ENCODE measurements at regions not wholly inside any gene's neighbourhood (a gene's known extent, or its start where the extent isn't known, plus 50 kb on each side); places are given as distances from the start of the nearest gene placed in this dataset.
"Not testable (repeated sequence)": the region's sequence is repeated elsewhere in the genome, so short reads cannot be mapped to it uniquely, and the experiment has no call there.

DNA sequence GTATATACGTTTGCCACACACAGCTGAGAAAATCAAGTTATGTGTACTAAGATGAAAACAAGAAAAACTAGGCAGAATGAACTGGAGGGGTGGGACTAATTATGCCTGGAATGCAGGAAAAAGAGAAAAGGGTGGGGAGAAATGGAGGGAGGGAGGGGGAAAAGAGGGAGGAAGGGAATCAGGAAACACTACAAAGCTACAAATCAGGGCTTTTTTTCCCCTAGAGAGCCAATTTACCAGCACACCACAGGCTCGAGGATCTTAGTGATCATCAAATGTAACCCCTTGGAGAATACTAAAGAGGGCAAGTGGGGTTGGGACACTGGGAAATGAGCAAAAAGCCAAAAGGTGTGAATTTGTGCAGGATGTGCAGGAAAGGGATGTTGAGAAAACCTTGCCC is 451.9 kb downstream of the SMARCA1 start:
- DNase-seq = no peak

DNA sequence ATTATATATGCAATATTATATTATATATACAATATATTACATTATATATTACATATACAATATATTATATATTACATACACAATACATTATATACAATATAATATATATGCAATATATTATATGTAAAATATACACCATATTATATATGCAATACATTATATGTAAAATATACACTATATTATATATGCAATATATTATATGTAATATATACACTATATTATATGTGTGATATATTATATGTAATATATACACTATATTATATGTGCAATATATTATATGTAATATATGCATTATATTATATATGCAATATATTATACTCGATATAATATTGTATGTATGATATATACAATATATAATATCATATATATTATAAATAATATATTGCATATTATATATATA is 457.4 kb downstream of the SMARCA1 start:
- DNase-seq = no peak

GRCh38 chrX:129058405-129058804 is 464.9 kb downstream of the SMARCA1 start:
- no peak for DNase-seq

GRCh38 chrX:129043138-129043537 is 480.2 kb downstream of the SMARCA1 start:
- DNase-seq = no peak

- no peak for DNase-seq
These were observed 482.0 kb downstream of the SMARCA1 start for GRCh38 chrX:129041319-129041718.

- DNase-seq = no peak
These were observed 483.2 kb downstream of the SMARCA1 start for GRCh38 chrX:129040124-129040523.

GRCh38 chrX:129039176-129039575 is 484.1 kb downstream of the SMARCA1 start:
- DNase-seq = no peak

DNA sequence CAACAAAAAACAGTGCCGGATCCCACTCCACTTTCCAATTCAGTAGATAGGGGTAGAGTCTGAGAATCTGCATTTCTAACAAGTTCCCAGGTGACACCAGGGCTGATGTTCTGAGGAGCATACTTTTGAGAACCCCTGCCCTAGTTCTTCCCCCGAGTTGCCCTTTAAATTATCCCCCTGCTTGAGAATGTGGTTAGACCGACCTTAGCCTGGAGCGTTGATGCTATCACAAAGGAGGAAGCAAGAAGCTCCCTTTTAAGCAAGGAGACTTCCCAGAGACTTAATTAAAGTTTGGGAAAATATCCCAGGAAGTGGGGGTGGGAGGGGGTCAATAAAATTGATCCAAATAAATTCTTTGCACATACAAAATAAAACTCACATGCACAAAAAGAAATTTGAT is 485.9 kb downstream of the SMARCA1 start:
- no peak for DNase-seq

DNA sequence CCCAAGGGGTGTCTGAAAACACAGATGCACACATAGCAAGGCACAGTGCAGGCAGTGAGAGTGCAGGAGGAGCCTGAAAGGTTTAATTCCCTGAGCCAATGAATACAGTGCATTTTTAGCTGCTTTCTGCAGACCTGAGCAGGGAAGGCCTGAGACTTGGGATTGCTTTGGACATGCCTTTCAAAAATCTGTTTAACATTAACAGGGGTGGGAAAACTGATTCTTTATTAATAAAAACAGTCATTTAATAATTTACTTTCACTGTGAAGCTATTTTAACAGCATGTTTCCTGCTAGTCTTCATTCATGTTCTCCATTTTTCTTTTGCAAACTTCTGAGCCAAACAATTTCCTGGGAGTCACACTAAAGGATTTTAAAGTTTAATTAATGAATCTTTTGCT is 488.1 kb downstream of the SMARCA1 start:
- no peak for DNase-seq

- no peak for DNase-seq
These were observed 489.1 kb downstream of the SMARCA1 start for GRCh38 chrX:129034196-129034595.

- DNase-seq = no peak
These were observed 497.1 kb downstream of the SMARCA1 start for GRCh38 chrX:129026202-129026601.

DNA sequence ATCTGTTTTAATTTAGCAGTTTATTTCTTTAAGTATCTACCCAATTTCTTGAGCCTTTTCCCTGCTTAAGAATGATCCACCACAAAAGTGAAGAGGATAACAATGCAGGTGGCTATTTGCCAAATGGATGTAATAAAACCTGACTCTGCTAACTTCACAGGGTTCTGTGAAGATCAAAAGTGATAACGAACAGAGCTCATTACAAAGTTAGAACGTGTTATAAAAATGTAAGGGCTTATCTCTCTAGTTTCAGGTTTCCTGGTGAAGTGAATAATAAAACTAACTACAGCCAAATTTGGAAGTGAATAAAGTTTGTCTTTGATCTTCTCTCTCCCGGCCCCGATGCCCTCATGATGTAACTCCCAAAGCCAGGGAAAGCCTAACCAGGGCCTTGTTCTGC is 497.9 kb downstream of the SMARCA1 start:
- DNase-seq = no peak

- DNase-seq = no peak
These were observed 503.9 kb downstream of the SMARCA1 start for GRCh38 chrX:129019412-129019811.

DNA sequence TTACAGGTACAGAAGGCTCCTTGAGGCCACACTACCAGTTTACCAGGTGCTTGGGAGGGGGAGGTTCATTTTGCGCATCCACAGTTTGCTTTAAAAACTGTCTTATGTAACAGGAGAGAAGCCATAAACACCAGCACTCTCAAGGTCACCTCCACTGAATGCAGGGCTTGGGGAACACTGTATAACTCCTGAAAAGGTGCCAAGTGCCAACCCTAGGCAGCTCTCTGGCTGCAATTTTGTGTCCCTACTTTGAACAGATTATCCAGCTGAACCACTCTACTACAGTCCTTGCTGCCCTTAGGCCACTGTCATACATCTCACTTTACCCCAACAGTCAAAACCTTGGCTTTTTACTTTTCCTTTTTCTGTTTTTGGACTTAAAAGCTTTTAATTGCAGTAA is 507.9 kb downstream of the SMARCA1 start:
- no peak for DNase-seq

GRCh38 chrX:129013574-129013973 is 509.7 kb downstream of the SMARCA1 start:
- DNase-seq = no peak

DNA sequence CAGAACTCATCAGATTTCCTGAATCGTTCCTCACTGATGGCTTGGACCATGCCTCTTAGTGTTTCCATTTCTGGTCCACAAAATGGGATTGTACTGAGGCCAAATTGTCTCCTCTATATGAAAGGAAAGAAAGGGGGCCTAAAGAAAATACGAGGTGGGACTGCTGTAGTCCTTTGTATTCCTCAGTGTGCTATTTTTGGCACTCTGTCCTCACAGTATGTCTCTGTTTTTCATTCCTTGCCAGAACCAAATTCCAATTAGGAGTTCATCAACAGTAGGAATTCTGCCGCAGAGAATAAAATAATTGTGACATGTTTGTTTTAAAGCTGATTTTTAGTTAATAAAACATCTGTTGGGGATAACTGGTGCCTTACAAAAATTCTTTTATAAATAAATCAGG is 515.7 kb downstream of the SMARCA1 start:
- DNase-seq = no peak

GRCh38 chrX:129006491-129006890 is 516.8 kb downstream of the SMARCA1 start:
- DNase-seq = no peak

DNA sequence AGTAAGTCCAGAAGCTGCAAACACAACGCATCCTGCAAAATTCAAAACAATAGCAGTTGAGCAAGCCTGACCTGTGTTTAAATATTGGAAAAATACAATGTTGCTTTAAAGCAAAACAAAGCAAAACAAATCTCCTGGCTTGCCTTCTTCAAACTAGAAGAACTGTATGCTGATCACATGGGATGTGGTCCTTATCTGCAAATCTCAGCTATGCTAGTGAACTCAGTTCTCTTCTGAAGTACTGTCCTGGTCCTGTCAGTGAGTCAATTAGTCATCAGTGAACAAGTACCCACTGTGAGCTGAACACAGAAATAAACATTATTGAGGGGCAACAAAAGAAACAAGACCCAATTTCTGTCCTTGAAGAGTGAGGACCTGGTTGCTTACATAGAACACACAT is 522.5 kb downstream of the SMARCA1 start:
- no peak for DNase-seq

DNA sequence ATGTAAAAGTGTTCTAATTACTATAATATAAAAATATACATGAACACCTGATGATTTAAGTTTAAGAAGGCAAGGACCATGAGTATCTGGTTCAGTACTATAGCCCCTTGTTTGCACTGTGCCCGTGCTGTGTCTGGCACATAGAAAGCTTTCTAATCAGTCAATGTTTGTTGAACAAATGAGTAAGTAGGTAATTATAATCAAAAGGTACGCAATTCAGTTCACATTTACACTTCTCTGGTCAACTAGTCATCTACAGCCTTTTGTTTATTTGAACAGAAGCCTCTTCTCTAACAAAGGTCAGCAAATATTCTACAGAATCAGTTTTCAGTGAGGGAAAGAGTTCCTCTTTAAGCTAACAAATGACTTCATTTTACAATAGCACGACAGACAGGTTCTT is 523.3 kb downstream of the SMARCA1 start:
- DNase-seq = peak; percentile 71 to 79

- no peak for DNase-seq
These were observed 531.0 kb downstream of the SMARCA1 start for GRCh38 chrX:128992107-128992971.

DNA sequence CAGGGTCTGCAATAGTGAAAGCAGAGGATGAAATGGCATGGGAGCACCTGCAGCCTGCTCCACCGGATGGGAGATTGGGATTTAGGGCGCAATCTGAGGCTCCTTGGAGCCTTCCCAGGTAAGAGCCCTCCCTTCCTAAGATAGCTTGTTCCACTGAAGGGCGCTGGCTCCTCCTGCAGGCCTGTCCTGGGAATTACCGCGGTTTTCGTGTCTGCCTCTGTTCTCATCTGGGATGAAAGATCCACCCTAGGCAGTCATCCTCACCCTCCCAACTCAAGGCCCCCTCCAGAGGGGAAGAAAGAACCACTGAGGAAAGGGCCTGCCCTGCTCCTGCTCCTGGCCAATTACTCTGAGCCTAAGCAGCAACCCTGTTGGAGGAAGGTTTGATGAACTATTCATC is 547.5 kb downstream of the SMARCA1 start:
- DNase-seq = peak in 1 of 2 experiments; percentile 17

DNA sequence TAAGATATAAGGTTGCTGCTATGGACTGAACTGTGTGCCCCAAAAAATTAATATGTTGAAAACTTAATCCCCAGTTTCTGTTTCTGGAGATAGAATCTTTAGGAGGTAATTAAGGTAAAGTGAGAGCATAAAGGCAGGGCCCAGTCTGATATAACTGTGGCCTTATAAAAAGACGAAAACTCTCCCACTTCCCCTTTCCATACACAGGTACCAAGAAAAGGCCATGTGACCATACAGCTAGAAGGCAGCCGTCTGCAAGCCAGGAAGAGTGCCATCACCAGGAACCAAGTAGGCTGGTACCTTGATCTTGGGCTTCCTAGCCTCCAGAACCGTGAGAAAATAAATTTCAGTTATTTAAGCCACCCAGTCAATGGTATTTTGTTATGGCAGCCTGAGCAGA is 550.3 kb downstream of the SMARCA1 start:
- DNase-seq = no peak

GRCh38 chrX:128961290-128961689 is 562.0 kb downstream of the SMARCA1 start:
- DNase-seq = no peak

- DNase-seq = not testable (repeated sequence)
These were observed 568.6 kb downstream of the SMARCA1 start for GRCh38 chrX:128954697-128955096.

DNA sequence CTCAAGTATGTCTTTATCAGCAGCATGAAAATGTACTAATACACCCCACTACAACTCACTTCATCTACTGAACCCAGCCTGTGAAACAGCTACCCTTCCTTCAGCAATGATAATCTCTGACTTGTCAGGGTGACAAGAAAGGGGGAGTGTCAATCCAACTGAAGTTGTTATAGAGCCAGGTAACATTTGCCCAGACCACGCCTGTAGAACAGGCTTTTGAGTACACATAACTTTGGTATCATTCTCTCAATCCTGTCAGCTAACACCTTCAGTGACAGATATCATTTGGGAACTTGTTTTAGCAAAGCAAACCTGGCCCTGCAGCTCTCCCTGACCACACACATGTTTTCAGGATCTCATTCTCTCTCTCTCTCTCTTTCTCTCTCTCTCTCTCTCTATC is 592.2 kb downstream of the SMARCA1 start:
- no peak for DNase-seq
